Activated CD4-positive, alpha-beta T cell treated with anti-CD3 and anti-CD28 coated beads, Interleukin-2, amount 10 ng/mL, durations not matched to agents 24 days and 14 days (primary cell): ENCODE measurements at regions not wholly inside any gene's neighbourhood (a gene's known extent, or its start where the extent isn't known, plus 50 kb on each side); places are given as distances from the start of the nearest gene placed in this dataset.

Source experiments
- DNase-seq: peaks from one replicate; pipeline ENCODE4 v3.0.0; 2022
- H3K27ac Mint-ChIP-seq: one replicate; pipeline ENCODE4 v1.8.0; 2022; ENCODE audit warnings: mild to moderate bottlenecking, mixed read lengths
- H3K27me3 Mint-ChIP-seq: one replicate; pipeline ENCODE4 v1.8.0; 2022; ENCODE audit warnings: mixed read lengths
- H3K36me3 Mint-ChIP-seq: one replicate; pipeline ENCODE4 v1.8.0; 2022; ENCODE audit warnings: low read depth, mild to moderate bottlenecking, mixed read lengths
- H3K4me1 Mint-ChIP-seq: one replicate; pipeline ENCODE4 v1.8.0; 2021; ENCODE audit warnings: mixed read lengths
- H3K4me3 Mint-ChIP-seq: one replicate; pipeline ENCODE4 v1.8.0; 2022; ENCODE audit warnings: mild to moderate bottlenecking, moderate library complexity, mixed read lengths
- H3K9me3 Mint-ChIP-seq: one replicate; pipeline ENCODE4 v1.8.0; 2021; ENCODE audit warnings: mixed read lengths
- intact Hi-C: fragments of 100-400 bp; cut with micrococcal nuclease; formaldehyde crosslinking; loops from one replicate; pipeline ENCODE4 v1.15.1; 2023

- no peak overlapping the region for H3K4me3 Mint-ChIP-seq
- H3K27ac Mint-ChIP-seq: no peak overlapping the region
- DNase-seq: no peak
- intact Hi-C loops: no loop called here
- H3K27me3 Mint-ChIP-seq: no peaks in the 10 kb centered on the region
- no peaks in the 10 kb centered on the region for H3K36me3 Mint-ChIP-seq
- H3K4me1 Mint-ChIP-seq: no peaks in the 10 kb centered on the region
- peaks cover 13% of the 10 kb centered on the region for H3K9me3 Mint-ChIP-seq
Observed at GRCh38 chr18:44424645-44425035, 256.0 kb upstream of the SETBP1 start.

DNA sequence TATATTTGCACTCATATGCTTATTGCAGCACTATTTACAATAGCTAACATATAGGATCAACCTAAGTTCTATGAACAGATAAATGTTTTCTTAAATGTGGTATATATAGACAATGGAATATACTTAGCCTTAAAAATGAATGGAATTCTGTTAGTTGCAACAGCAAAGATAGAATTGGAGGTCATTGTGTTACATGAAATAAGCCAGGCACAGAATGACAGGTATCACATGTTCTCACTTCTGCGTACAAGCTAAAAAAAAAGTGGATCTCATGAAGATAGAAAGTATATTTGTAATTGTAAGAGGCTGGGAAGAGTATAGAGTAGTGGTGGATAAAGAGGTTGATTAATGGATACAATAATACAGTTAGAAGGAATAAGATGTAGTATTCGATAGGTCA is 255.5 kb upstream of the SETBP1 start:
- no peaks in the 10 kb centered on the region for H3K36me3 Mint-ChIP-seq
- no peak overlapping the region for H3K4me3 Mint-ChIP-seq
- no peak for DNase-seq
- intact Hi-C loops: no loop called here
- H3K9me3 Mint-ChIP-seq: peaks cover 11% of the 10 kb centered on the region
- H3K4me1 Mint-ChIP-seq: no peaks in the 10 kb centered on the region
- no peak overlapping the region for H3K27ac Mint-ChIP-seq
- no peaks in the 10 kb centered on the region for H3K27me3 Mint-ChIP-seq

DNA sequence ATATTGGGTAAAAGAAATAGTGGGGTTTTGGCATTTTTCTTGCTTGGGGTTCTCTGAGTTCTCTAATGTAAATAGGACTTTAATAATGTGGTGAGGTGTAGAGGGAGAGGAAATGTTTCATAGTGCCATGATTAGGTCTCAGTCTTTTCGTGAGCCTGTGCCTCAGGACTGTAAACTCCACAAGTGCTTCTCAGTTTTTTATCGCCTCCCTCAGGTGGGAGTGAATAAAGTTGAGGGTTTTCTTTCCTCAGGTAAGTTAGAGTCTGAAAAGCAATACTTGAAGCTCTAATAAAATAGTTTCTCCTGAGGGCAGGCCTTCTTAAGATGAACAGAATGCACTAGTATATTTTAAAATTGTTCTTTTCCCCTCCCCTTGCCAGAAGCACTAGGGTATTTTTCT is 243.1 kb upstream of the SETBP1 start:
- H3K4me1 Mint-ChIP-seq: no peaks in the 10 kb centered on the region
- no peak for DNase-seq
- H3K4me3 Mint-ChIP-seq: no peak overlapping the region
- intact Hi-C loops: no loop called here
- no peaks in the 10 kb centered on the region for H3K9me3 Mint-ChIP-seq
- no peaks in the 10 kb centered on the region for H3K36me3 Mint-ChIP-seq
- no peaks in the 10 kb centered on the region for H3K27me3 Mint-ChIP-seq
- H3K27ac Mint-ChIP-seq: no peak overlapping the region

DNA sequence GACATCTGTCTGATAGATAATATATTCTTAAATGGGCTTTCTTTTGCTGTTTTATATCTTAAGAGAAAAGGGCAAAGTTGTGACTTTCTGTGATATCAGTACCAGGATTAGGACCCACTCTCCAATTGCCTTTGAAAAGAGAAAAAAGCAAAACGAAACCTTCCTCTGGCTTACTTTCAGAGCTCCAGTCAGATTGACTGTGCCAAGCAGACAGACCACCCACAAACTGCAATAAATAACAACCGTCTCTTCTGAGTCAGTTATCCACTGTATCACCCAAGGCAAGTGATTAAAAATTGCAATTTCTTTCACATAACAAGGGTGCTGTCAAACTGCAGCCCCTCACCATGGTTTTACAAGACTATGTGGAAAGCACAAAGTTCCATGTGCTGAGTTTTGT is 230.5 kb upstream of the SETBP1 start:
- no peaks in the 10 kb centered on the region for H3K27me3 Mint-ChIP-seq
- H3K4me3 Mint-ChIP-seq: no peak overlapping the region

DNA sequence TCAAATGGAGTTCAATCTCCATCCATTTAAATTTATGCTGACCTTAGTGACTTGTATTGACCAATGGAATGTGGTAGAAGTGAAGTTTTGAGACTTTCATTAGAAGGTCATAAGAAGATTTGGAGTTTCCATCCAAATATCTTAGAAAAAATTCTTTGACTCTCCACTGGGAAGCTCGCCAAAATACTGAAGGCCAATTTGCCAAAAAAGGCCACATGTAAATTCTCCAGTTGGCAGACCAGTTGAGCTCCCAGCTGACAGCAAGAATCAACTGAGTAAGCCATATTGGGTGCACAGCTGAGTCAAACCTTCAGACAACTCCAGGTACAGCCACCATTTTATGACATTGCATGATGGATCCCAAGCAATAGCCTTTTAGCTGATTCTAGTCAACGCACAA is 228.3 kb upstream of the SETBP1 start:
- Mint-ChIP-seq H3K27ac (no peak overlapping the region), H3K4me3 (no peak overlapping the region), H3K27me3 (no peaks in the 10 kb centered on the region), H3K9me3 (no peaks in the 10 kb centered on the region), H3K4me1 (no peaks in the 10 kb centered on the region), H3K36me3 (no peaks in the 10 kb centered on the region)
- intact Hi-C loops: no loop called here
- DNase-seq: no peak

More for the DNA sequence above, 230.5 kb upstream of the SETBP1 start:
- Mint-ChIP-seq H3K4me1 (no peaks in the 10 kb centered on the region), H3K9me3 (no peaks in the 10 kb centered on the region), H3K36me3 (no peaks in the 10 kb centered on the region), H3K27ac (no peak overlapping the region)
- intact Hi-C loops: no loop called here
- DNase-seq: no peak

DNA sequence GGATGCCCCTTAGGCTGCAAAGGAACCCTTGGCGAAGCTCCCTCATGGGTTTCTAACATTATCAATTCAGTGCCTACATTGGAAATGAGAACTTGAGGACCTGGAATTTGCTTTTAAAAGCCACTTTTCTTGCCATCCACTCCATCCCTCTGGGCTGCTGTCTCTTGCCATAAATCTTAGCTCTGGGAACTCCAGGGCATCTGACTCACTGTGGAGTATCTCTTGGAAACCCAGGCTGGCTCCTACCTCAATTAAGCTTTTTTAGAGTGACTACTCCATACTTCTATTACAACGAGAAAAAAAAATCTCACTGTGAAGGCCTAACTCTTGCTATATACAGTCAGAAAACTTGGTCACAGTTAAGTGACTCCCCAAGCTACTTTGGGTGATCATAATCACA is 227.2 kb upstream of the SETBP1 start:
- intact Hi-C loops: no loop called here
- no peak overlapping the region for H3K4me3 Mint-ChIP-seq
- H3K27ac Mint-ChIP-seq: no peak overlapping the region
- H3K4me1 Mint-ChIP-seq: no peaks in the 10 kb centered on the region
- H3K9me3 Mint-ChIP-seq: no peaks in the 10 kb centered on the region
- H3K36me3 Mint-ChIP-seq: no peaks in the 10 kb centered on the region
- no peak for DNase-seq
- H3K27me3 Mint-ChIP-seq: no peaks in the 10 kb centered on the region

DNA sequence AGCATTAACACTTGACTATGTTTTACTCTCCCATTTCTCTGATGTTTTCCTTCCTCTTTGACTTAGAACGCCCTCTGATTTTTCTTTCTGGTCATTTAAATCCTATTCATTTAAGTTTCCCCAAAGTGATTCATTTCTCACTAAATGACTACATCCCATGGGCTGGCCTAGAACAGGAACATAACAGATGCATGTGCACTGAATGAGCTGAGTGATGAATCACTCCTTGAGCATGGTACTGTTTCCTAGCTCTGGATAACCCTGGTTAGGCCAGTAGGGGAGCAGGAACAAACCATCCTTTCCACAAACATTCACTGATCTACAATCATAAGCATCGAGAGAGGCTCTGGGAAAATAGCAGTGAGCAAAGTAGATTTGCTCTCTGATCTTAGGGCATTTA is 221.9 kb upstream of the SETBP1 start:
- intact Hi-C loops: no loop called here
- Mint-ChIP-seq H3K4me3 (no peak overlapping the region), H3K27me3 (no peaks in the 10 kb centered on the region), H3K27ac (no peak overlapping the region), H3K9me3 (no peaks in the 10 kb centered on the region), H3K4me1 (no peaks in the 10 kb centered on the region), H3K36me3 (no peaks in the 10 kb centered on the region)
- DNase-seq: no peak

DNA sequence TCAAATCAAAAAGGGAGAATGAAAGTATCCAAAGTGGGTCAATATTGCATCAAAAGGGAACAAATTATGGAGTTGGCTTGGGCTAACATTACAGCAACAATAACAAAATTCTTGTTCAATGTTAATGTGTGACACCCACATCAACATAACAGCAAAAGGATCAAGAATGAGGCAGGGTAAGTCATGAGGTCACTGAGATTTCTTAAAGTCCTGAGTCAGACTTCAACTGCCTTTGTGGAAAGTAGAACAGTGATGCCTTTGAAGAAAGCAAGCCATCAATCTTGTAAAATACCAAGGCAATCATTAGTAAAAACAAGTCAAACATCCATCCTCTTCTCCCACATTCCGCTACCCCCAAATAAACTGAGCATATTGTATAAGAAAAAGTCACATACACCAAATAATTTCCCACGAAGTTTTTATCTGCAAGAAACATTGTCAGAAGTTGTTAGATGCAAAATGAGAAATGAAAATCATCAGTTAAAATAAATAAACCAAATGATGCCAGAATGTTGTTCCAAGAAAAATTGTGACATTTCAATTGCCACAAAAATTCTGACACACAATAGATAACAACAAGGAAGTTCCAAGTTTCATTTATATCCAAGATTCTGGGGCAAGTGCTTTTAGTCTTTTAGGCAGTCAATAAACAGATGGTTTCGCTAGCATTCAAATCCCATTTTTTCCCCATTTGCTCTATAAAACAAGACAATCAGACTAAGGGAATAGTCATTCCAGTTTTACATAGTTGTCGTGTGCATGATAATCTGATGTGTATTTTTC is 216.1 kb upstream of the SETBP1 start:
- intact Hi-C loops: no loop called here
- Mint-ChIP-seq H3K27me3 (no peaks in the 10 kb centered on the region), H3K9me3 (no peaks in the 10 kb centered on the region), H3K27ac (no peak overlapping the region), H3K4me3 (no peak overlapping the region), H3K4me1 (no peaks in the 10 kb centered on the region), H3K36me3 (no peaks in the 10 kb centered on the region)
- no peak for DNase-seq

DNA sequence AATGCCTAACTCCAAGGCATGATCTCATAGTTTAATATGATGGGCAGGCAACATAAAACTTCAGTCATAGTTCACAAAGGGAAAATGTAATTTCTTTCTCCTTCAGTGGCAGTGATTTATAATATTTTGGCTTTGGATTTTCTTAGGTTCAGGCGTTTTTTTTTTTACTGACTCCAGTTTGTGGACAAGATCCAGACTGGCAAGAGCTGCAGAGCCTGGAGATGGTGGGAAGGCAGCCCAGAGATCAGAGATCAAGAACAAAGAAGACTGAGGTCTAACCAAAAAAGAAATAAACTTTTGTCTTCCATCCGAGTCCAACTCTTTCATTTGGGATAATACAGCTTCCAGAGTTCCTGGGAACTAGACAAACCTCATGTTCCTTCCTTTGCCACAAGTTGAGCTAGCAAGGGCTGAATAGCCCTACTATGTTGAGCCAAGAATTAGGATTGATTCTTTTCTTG is 215.3 kb upstream of the SETBP1 start:
- DNase-seq: no peak
- H3K4me3 Mint-ChIP-seq: no peak overlapping the region
- no peaks in the 10 kb centered on the region for H3K4me1 Mint-ChIP-seq
- H3K9me3 Mint-ChIP-seq: no peaks in the 10 kb centered on the region
- no peaks in the 10 kb centered on the region for H3K36me3 Mint-ChIP-seq
- H3K27ac Mint-ChIP-seq: no peak overlapping the region
- no peaks in the 10 kb centered on the region for H3K27me3 Mint-ChIP-seq
- intact Hi-C loops: no loop called here

- H3K4me1 Mint-ChIP-seq: no peaks in the 10 kb centered on the region
- H3K27ac Mint-ChIP-seq: no peak overlapping the region
- no peaks in the 10 kb centered on the region for H3K9me3 Mint-ChIP-seq
- no peak for DNase-seq
- intact Hi-C loops: no loop called here
- H3K36me3 Mint-ChIP-seq: no peaks in the 10 kb centered on the region
- H3K4me3 Mint-ChIP-seq: no peak overlapping the region
- H3K27me3 Mint-ChIP-seq: no peaks in the 10 kb centered on the region
Observed at GRCh38 chr18:44466997-44467396, 213.7 kb upstream of the SETBP1 start.

GRCh38 chr18:44467718-44468117 is 213.0 kb upstream of the SETBP1 start:
- no peaks in the 10 kb centered on the region for H3K4me1 Mint-ChIP-seq
- no peak for DNase-seq
- H3K36me3 Mint-ChIP-seq: no peaks in the 10 kb centered on the region
- H3K27ac Mint-ChIP-seq: no peak overlapping the region
- no peak overlapping the region for H3K4me3 Mint-ChIP-seq
- H3K27me3 Mint-ChIP-seq: no peaks in the 10 kb centered on the region
- intact Hi-C loops: no loop called here
- H3K9me3 Mint-ChIP-seq: no peaks in the 10 kb centered on the region

DNA sequence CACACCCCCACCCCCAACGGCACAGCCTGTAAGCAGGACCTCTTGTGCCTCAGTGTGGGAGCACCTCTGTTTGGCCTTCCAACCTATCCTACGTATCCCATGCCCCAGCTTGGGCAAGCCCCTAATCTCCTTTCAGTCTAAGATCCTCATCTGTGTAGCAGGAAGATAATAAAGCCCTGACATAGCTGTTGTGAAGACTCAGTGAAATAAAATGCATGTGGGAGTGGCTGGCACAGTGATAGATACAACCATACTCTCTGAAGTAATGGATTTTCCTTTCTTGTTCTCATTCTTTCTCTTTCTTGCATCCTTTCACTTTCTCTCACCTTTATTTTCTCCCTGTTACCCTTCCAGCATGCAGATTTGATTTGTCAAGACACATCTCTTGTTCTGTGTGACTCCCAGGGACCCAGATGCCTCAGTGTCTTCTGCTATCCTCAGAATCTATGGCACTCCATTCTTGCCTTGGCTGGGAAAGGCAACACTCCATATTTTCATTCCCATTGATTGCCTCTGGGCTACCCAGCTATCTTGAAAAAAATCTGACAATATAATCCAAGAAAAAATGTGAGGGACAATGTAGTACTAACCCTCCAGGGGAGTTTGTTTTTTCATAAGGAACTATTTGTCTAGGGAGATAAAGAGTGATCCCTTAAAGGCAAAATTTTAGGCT is 207.2 kb upstream of the SETBP1 start:
- Mint-ChIP-seq H3K27ac (no peak overlapping the region), H3K4me3 (no peak overlapping the region), H3K36me3 (no peaks in the 10 kb centered on the region), H3K27me3 (no peaks in the 10 kb centered on the region), H3K4me1 (no peaks in the 10 kb centered on the region), H3K9me3 (peaks cover 9% of the 10 kb centered on the region)
- no peak for DNase-seq
- intact Hi-C loops: no loop called here

GRCh38 chr18:44474067-44474411 is 206.6 kb upstream of the SETBP1 start:
- Mint-ChIP-seq H3K4me1 (no peaks in the 10 kb centered on the region), H3K27me3 (no peaks in the 10 kb centered on the region), H3K9me3 (peaks cover 9% of the 10 kb centered on the region), H3K27ac (no peak overlapping the region), H3K36me3 (no peaks in the 10 kb centered on the region), H3K4me3 (no peak overlapping the region)
- intact Hi-C loops: no loop called here
- no peak for DNase-seq

DNA sequence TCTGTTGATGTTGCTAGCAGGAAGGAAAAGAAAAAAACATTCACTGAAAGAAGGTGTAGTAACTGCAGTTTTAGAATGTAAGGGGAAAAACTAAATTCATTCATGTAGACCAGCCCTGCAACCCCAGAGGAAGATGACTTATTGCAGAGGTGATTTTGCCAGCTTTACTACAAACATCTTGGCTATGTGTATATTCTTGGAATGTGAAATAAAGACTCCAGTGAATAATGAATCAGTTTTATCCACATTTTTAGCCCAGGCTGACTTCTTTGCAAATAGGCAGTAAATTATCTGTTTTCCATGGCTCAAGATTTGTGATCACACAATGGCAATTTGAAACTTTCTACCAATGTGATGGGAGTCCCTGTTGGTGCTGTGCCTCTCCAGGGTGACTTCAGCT is 206.1 kb upstream of the SETBP1 start:
- H3K27ac Mint-ChIP-seq: no peak overlapping the region
- intact Hi-C loops: no loop called here

GRCh38 chr18:44482761-44483160 is 197.9 kb upstream of the SETBP1 start:
- Mint-ChIP-seq H3K4me1 (no peaks in the 10 kb centered on the region), H3K27me3 (no peaks in the 10 kb centered on the region), H3K27ac (no peak overlapping the region), H3K36me3 (no peaks in the 10 kb centered on the region), H3K9me3 (peaks cover 16% of the 10 kb centered on the region), H3K4me3 (no peak overlapping the region)
- intact Hi-C loops: no loop called here
- no peak for DNase-seq

More for the DNA sequence above, 206.1 kb upstream of the SETBP1 start:
- H3K9me3 Mint-ChIP-seq: peaks cover 9% of the 10 kb centered on the region
- no peak for DNase-seq
- no peaks in the 10 kb centered on the region for H3K36me3 Mint-ChIP-seq
- no peaks in the 10 kb centered on the region for H3K4me1 Mint-ChIP-seq
- no peak overlapping the region for H3K4me3 Mint-ChIP-seq
- no peaks in the 10 kb centered on the region for H3K27me3 Mint-ChIP-seq
